Ovary (tissue), 3 donors: ENCODE measurements at regions not wholly inside any gene's neighbourhood (a gene's known extent, or its start where the extent isn't known, plus 50 kb on each side); places are given as distances from the start of the nearest gene placed in this dataset.

ENCODE experiments used
- POLR2A ChIP-seq: fragments of 450-650 bp; IDR thresholded peaks from one replicate; pipeline ENCODE4 v1.6.1; 2017; ENCODE audit warnings: antibody characterized with exemption, mild to moderate bottlenecking, moderate library complexity
- TF ChIP-seq, protein P1 (sequence below), 3 donors: fragments of 450-650 bp in 2 of 3; fragments of 200-600 bp in 1 of 3; IDR thresholded peaks; one replicate each; pipeline versions ENCODE4 v1.5.1 to v1.8.0; 2016 to 2022; ENCODE audit warnings: antibody characterized with exemption in 3 of 3, mild to moderate bottlenecking in 1 of 3
- donor health status: DM: no; HTN: no; CAD: no.

GRCh38 chr5:166625210-166625865 lies 1666.1 kb upstream of the WWC1 start:
- TF ChIP-seq POLR2A = no peak
- TF ChIP-seq, protein P1, sequence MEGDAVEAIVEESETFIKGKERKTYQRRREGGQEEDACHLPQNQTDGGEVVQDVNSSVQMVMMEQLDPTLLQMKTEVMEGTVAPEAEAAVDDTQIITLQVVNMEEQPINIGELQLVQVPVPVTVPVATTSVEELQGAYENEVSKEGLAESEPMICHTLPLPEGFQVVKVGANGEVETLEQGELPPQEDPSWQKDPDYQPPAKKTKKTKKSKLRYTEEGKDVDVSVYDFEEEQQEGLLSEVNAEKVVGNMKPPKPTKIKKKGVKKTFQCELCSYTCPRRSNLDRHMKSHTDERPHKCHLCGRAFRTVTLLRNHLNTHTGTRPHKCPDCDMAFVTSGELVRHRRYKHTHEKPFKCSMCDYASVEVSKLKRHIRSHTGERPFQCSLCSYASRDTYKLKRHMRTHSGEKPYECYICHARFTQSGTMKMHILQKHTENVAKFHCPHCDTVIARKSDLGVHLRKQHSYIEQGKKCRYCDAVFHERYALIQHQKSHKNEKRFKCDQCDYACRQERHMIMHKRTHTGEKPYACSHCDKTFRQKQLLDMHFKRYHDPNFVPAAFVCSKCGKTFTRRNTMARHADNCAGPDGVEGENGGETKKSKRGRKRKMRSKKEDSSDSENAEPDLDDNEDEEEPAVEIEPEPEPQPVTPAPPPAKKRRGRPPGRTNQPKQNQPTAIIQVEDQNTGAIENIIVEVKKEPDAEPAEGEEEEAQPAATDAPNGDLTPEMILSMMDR (IDR thresholded peaks at IDR 0.05) = no peak
